Left renal cortex interstitium (tissue), 4 donors: ENCODE measurements at regions not wholly inside any gene's neighbourhood (a gene's known extent, or its start where the extent isn't known, plus 50 kb on each side); places are given as distances from the start of the nearest gene placed in this dataset.

ENCODE experiments used
- DNase-seq, 4 donors: peaks; one replicate each; pipeline ENCODE4 v3.0.0-alpha.2; 2013; ENCODE audit warnings: low read depth in 4 of 4, low spot score in 2 of 4, missing footprints in 1 of 4

DNA sequence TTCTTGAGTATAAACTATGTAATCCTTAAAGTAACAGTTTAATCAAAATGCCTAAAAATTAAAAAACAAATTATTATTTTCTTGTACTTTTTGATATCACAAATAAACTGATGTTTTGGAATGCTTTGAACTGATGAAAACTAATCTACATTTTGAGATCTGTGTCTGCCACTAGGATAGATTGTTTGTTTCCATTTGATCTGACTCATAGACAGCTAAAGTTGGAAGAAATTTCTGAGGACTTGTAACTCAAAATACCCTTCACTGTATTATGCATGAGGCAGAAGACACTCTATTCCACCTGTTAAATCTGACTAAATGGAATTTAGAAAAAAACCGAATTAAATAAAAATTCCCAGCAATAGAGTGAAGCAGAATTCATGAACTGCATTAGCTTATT is 1400.0 kb upstream of the FLRT2 start:
- DNase-seq = no peak

DNA sequence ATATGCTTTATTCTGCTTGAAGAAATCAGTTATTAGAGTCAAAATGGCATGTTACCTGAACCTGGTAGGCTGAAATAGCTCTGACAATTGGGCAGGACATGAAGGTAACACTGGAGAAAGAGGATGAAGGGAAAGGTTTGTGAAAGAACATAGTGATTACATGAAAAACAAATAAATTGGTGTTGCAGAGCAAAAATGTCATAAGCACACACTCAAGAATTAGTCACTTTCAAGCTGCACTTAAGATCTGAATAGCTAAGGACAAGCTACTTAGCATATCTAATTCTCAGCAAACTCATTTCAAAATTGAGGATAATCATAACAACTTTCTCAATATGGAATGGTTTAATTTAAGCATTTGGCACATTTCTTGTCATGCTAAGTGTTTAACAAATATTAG is 1398.0 kb upstream of the FLRT2 start:
- no peak for DNase-seq

DNA sequence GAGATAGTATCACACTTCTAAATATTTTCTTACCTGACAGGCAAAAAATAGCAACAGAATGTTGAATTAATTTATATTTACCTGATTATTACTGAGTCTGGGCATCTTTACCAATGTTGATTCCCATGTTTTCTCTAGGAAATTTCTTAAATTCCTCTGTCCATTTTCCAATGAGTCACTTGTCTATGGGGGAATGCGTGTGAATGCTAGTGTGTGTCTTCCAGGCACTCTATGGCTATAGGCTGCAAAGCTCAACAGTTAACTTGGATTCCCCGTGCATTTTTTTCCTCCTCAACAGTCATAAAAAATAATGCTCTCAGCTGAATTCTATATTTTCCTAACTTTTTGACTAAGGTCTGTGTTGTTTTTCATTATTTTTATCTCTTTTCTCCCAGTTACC is 1385.8 kb upstream of the FLRT2 start:
- DNase-seq = no peak

DNA sequence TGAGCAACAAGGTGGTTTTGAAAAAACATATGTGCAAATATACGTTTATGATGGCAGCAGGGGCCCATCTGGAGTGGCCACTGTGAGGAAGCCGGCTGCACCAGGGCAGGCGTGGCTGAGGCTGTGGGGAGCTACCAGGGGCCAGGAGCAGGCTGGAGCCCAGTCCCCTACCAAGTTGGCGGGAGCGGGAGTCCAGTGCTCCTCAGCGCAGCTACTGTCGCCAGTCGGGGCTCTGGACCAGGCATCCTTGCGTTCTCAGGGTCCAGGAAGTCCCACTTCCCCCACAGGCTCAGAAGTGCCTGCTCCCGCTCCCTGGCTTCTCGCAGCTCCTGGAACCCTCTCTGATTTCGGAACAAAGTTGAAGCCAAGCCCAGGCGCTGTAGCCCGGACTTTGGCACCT is 1377.5 kb upstream of the FLRT2 start:
- no peak for DNase-seq

DNA sequence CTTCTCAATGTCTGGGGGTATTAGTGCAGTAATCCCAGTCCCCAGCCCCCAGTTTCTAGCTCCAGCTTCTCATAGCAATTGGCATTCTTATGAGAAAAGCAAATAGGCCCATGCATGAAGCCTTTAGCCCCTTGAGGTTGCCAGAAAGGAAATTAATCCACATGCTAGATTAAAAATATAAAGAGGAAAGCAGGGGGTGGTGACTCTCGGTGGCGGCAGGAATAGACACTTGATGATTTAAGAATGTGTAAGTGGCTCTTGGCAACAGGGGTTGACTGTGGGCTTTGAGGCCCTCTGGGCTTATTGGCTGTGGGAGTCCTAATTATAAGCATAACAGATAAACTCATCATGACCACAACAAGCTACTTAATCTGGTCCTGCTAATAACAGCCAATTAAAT is 1367.3 kb upstream of the FLRT2 start:
- DNase-seq = no peak

DNA sequence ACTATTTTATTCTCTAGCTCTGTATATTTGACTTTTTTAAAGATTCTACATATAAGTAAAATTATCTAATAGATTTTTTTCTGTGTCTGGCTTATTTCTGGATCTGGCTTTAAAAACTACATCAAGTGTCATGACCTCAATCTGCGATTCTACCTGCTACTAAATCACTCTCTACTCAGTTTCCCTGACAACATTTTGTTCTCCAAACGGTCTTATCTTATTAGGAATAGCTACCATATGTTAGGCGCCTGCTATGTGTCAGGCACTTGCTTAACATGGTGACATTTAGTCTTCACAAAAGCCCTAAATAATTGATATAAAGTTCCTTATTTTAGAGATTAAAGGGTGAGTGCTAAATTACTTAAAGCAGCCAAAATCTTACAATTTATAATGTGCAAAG is 1362.9 kb upstream of the FLRT2 start:
- DNase-seq = no peak

DNA sequence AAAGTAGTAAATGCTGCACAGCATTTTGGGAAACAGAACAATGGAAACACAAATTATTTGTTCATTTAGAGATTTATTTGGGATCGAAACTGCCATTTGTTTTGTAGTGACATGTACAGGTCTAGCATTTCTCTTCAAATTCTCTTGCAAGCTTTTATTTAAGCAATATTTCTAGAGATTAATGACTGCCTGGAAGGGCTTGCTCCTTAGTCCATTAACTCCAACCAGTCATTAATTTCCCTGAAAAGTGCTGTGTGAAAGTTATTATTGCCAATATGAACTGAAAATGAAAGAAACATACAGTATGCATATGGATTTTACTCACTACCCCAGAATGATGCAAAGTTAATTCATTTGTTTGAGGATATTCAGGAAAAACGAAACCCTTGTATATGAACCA is 1349.6 kb upstream of the FLRT2 start:
- DNase-seq = no peak

DNA sequence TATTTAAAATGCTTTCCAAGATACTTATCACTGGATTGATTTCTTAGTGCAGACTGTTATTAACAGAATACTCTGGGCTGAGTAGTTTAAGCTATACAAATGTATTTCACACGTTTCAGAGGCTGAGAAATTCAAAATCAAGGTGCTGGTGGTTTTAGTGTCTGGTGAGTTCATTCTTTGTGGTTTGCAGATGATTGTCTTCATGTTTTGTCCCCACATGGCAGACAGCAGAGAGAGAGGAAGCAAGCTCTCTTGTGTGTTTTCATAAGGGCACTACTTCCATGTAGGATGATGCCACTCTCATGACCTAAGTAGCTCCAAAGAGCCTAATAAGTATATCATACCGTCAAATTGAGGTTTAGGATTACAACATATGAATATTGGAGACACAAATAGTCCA is 1348.9 kb upstream of the FLRT2 start:
- no peak for DNase-seq

DNA sequence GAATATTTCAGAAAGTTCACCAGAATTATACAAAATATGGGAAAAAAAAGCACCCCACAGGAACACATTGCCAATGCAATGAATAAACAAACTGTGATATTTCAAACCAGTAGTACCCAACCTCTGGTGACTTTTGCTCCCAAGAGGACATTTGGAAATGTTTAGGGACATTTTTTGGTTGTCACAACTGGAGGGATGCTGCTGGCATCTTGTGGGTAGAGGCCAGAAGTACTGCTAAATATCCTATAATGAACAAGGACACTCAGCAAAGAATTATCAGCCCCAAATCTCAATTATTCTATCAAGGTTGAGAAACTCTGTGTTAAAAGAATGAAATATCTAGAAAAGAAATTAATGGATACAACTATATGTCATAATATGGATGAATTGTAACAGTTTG is 1334.4 kb upstream of the FLRT2 start:
- no peak for DNase-seq

DNA sequence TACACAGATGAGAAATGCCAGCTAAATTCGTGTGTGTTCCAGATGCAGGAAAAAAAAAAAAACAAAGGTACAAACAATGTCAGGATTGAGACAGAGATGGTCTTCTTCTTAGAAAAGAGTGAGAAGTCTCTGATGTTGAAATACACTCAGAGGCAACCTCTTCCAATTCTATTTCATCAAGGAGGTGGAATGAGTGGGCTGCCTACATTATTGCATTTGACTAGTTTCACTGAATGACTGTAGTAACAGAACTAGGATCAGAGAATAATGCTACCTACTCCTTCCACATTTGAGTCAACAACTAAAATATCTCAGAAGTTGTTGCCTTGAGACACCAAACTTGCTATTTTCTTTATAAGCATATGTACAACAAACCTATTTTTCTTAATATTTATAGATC is 1332.2 kb upstream of the FLRT2 start:
- DNase-seq = no peak

DNA sequence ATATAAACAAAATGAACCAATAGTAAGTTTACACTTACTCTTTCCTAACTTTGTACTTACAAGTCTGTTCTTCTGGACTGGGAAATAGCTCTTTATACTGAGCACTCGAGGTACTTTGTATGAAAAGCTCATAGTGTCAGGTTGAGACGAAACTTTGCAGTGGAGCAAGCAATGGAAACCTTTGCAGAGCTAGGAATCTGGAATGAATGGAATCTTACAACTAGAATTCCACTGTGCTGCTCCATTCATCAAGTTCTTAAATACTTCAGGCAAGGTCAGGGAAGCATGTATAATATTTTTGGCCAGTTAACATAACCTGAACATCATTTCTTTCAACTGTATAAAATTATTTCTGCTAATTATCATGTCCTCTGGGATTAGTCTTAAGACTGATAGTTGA is 1327.5 kb upstream of the FLRT2 start:
- DNase-seq = no peak

DNA sequence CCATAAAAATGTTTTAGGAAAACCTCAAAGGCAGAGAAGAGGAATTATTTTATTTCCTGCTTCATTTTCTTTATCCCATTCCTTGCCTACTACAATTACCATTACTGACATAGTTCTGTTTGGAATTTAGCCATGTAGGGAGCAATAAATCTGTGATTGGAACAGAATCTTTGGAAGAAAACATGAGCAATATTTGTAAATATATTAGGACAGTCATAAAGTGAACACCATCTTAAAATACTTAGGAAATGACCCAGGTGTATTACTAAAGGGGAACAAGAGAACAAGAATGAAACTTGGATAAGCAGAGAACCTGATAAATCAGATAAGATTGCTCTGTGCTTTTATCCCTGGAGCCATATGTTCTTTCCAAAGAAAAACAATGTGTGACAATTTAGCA is 1326.0 kb upstream of the FLRT2 start:
- no peak for DNase-seq

DNA sequence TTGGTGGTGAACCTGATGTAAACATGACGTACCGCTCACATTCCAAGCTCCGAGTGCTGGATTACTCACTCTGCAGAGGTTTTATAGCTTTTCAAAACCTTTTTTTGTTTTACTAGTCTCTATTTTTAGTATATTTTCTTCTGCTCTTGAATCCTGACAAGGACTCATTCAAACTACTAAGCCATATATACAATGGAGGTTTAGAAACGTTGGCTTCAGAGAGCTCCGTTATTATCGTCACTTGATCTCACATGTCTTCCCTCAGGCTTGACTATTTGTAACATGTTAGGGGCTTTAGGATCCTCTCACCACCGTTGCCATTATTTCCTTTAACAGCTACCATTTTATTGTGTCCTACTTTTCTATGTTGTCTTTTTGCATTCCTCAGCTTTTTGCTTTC is 1321.5 kb upstream of the FLRT2 start:
- no peak for DNase-seq

DNA sequence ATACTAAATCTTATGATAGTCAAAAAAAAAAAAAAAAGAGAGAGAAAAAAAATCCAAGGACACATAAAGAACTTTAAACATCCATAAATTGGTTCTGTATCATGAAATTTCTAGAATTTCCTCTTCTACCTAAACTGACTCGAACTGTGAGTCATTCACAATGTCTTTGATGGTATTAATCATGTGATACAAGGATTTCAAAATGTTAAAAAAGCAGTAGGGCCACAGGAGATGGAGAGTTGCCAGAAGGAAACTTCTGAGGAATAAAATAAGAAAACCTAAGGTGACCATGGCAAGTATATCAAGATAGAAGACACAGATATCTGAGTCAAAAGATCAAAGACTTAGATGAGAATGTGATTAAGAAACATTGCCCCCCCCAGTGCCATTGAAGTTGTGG is 1320.9 kb upstream of the FLRT2 start:
- no peak for DNase-seq

DNA sequence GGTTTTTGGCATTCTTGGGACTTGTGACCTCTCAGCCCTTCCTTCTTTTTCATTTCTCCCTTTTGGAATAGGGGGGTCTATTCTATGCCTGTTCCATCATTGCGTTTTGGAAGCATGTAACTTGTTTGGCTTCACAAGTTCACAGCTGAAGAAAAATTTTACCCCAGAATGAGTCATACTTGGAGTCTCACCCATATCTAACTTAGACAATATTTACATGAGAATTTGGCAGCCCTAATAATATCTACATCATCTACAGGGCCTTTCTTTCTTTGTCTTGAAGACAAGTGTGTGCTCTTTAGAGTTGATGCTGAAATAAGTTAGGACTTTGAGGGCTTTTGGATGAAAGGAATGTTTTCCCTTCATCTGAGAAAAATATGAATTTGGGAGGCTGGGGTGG is 1312.9 kb upstream of the FLRT2 start:
- DNase-seq = no peak

DNA sequence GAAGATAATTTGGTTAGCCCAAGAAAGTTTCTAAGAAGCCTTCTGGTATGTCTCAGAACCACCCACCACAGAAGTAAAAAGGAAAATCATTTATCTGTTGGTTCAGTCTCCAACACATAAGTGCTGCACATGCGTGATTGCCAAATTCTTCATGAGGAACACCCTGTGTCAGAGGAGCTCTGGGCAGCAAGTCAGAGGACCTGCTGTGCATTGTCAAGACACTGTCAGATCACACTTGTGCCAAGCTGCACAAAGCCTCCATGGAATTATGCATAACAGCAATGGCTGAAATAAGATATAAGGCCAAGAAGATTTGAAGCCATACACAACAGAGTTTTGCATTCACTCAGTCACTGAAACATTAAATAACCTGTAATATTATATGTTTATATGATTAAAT is 1304.7 kb upstream of the FLRT2 start:
- DNase-seq = no peak

DNA sequence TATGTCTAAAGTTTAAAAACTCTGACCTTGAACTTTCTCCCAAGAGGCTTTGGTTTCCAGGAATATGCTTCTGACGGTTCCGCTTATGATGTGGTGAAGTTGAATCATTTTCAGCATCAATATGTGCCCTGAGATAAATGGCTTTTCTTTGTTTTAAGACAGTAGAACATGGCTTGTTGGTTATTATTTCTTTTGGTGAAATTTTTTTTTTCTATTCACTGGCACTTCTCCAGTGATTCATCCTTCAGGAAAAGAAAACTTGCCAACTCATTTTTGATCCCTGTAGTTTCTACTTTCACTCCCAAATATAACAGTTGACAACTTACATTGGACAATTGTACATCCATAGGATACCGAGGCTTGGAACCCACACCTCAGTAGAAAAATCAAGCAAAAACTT is 1301.2 kb upstream of the FLRT2 start:
- no peak for DNase-seq

DNA sequence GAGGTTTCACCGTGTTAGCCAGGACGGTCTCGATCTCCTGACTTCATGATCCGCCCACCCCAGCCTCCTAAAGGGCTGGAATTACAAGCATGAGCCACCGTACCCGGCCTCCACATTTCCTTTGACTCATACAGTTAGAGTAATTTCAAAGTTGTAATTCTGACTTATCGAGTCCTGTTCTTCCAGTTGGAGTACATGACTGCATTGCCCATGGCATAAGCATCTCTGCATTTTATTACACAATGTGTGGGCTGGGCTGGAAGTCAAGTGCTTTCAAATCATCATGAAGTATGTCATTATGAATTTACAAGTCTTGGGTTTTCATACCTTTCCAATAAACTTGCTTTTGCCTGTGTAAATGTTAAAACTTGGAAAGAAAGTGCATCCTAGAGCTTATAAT is 1295.7 kb upstream of the FLRT2 start:
- DNase-seq = no peak

DNA sequence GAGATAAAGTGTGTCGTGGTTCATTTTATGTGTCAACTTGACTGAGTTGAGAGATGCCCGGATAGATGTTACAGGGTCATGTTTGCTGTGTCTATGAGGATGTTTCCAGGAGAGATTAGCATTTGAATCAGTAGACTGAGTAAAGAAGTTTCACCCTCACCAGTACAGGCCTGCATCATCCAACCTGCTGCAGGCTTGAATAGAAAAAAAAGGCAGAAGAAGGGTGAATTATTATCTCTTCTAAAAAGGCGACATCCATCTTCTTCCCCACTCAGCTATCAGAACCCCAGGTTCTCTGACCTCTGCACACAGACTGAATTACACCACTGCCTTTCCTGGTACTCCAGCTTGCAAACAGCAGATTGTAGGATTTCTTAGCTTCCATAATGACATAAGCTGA is 1293.7 kb upstream of the FLRT2 start:
- DNase-seq = no peak

DNA sequence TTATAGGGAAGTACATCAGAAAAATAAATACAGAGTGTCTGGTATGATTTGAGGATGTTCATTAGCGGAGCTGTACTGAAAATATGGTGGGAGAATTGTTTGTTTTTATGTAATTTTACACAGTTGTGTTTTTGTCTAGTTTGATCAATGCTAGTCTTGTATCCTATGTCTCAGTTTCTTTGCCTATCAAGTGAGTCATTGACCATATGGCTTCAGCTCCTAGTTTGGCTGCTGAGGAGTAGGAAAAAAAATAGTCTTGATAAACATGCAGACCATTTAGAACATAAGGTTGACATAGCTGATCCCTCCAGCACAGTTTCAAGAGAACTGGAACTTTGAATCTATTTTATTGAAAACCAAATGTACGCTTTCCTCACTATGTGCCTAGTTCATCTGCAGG is 1292.1 kb upstream of the FLRT2 start:
- no peak for DNase-seq

DNA sequence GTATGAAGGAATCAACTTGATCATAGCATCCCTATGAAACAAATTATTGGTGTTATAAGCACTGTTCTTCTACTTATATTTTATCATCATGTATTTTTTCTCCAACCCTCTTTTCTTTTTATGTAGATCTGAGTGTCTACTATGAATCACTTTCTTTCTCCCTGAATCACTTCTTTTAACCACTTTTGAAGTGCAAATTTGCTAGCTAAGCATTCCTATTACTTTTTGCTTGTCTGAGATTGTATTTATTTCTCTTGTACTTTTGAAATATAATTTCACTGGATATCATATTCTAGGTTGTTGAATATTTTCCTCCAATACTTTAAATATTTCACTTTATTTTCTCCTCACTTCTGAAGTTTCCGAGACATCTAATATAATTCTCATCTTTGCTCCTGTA is 1282.3 kb upstream of the FLRT2 start:
- no peak for DNase-seq

DNA sequence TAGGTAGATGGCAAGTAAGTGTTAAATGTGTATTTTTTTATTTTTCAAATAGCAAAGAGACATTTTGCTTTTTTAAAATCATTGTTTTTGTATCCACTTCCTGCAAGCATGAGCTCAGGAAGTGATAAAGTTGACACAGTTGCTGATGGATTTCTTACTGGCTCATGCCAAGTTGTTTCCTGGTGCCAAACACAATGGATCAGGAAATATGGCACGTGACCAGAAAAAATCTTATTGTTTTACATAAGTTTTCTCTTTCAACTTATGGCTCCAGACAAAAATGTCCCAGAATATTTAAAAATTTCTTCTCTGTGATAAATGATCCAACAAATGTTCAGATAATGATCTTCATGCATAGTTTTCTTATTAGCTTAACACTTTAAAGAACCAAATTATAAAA is 1279.1 kb upstream of the FLRT2 start:
- no peak for DNase-seq

DNA sequence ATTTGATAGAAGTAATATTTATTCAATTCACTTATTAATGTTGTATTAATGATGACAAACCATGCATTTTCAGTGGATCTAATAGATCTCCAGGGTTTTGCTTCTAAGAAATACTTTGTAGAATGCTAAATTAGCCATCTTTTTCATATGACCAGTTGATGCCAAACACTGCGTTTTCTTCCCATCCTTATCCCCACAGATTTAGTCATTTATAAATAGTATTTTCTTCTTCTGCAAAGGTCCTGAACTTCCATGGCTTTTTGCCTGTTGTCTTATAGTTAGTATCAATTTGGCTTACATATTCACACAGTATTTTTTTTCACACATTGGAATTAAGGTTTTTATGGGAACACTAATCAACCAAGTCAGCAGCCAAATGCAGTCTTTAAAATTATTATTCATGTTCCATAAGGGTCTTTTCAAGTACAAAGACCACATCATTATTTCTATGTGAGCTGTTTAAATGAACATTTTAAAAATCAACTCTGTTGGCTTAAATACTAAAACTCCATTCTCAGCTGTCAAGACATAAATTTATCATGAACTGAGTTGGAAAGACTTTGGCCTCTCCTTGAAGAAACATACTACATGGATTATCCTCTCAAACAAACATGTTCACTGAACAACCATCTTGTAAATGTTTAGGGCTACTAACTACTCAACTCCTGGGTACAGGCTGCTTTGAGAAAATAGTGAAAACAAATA is 1278.4 kb upstream of the FLRT2 start:
- DNase-seq = no peak
